SU-DHL-6 (cell line): ENCODE measurements at regions not wholly inside any gene's neighbourhood (a gene's known extent, or its start where the extent isn't known, plus 50 kb on each side); places are given as distances from the start of the nearest gene placed in this dataset.

Experiments
- CTCF ChIP-seq: fragments of 200-600 bp; sonication (generic); IDR thresholded peaks from one replicate; pipeline ENCODE4 v1.5.1; 2017; ENCODE audit warnings: antibody characterized with exemption, mild to moderate bottlenecking, low read length, moderate library complexity; ENCODE audit not compliant: insufficient read depth, poor library complexity, severe bottlenecking
- EZH2phosphoT487 ChIP-seq: fragments of 200-600 bp; sonication (generic), shearing (Covaris generic); conservative IDR thresholded peaks from 2 replicates; pipeline ENCODE4 v1.6.1; 2018; ENCODE audit warnings: mild to moderate bottlenecking, antibody characterized with exemption, low read length, moderate library complexity, mixed read lengths

DNA sequence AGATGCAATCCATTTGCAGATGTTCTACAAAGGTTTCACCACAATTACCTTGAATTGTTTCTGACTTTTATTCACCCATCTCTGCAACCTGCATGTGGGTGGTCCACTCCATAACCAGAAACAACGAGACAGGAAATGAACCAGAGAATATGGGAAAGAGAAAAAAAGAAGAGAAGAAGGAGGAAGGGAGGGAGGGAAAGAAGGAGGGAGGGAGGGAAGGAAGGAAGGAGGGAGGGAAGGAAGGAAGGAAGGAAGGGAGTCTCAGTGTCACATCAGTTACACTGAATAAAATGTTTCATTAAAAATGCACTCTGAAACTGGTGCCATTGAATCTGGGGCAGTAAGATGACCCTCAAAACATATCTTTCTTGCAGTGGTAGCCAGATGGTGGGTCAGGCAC lies 301.3 kb upstream of the MGMT start:
- TF ChIP-seq CTCF (no peak), EZH2phosphoT487 (no peak)
